ENCODE measurements at regions not wholly inside any gene's neighbourhood (a gene's known extent, or its start where the extent isn't known, plus 50 kb on each side); places are given as distances from the start of the nearest gene placed in this dataset.

DNA sequence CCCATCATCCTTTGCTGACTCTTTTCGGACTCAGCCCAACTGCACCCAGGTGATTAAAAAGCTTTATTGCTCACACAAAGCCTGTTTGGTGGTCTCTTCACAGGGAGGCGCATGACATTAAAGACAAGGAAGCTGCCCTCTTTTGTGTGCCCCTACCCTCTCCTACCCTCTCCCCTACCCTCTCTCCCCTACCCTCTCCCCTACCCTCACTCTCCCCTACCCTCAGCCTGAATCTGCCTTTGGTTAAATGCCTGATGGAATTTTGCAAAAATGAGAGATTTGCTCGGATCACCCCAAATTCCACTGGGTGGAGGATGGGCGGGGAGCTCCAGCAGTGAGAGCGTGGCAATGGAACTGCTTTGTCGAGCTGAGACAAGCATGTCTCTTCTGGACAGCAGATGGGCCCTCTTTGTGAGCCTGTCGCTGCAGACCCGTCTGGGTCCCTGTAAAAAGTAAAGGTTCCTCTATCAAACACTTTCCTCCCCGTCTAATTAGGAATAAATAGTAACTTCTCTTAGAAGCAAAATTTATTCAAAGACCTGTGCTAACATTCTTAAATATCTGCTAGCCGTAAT lies 76.4 kb upstream of the MLN start:
- Histone ChIP-seq H3K4me3 (ENCODE audit: low read depth, low read length) (no peak overlapping the region), H3K4me1 (ENCODE audit: control insufficient read depth, insufficient read depth, low read length, unreplicated experiment) (peaks cover 5% of the 10 kb centered on the region), H2AFZ (ENCODE audit: low read length, unreplicated experiment) (no peak overlapping the region), H3K27me3 (ENCODE audit: insufficient read depth, low read length) (peaks cover 33% of the 10 kb centered on the region), H3K79me2 (ENCODE audit: control insufficient read depth, insufficient read depth, low read length, unreplicated experiment) (no peaks in the 10 kb centered on the region), H3K27ac (ENCODE audit: low read depth, low read length) (no peak overlapping the region), H3K36me3 (ENCODE audit: insufficient read depth, low read length) (no peaks in the 10 kb centered on the region)

DNA sequence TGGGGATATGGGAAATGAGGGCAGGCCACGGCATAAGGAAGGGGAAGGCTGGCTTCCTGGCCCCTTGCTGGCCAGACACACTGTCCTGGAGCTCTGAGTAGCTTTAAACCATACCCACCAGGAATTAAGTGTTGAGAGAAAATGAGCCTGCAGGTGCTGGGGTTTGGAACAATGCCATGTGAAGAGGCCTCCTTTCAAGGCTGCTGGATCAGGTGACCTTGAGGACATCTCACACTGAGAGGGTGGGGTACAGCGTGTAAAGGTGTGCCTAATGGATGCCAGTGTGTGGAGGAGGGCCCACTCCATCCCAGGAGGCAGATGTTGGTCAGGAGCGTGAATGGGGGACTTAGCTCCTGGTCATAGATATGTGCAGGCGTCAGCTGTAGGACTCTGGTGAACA lies 74.8 kb upstream of the MLN start:
- Histone ChIP-seq H2AFZ (ENCODE audit: low read length, unreplicated experiment) (no peak overlapping the region), H3K4me1 (ENCODE audit: control insufficient read depth, insufficient read depth, low read length, unreplicated experiment) (no peaks in the 10 kb centered on the region), H3K4me3 (ENCODE audit: low read depth, low read length) (no peak overlapping the region), H3K79me2 (ENCODE audit: control insufficient read depth, insufficient read depth, low read length, unreplicated experiment) (no peaks in the 10 kb centered on the region), H3K27ac (ENCODE audit: low read depth, low read length) (no peak overlapping the region), H3K36me3 (ENCODE audit: insufficient read depth, low read length) (no peaks in the 10 kb centered on the region), H3K27me3 (ENCODE audit: insufficient read depth, low read length) (peaks cover 40% of the 10 kb centered on the region)

- Histone ChIP-seq H3K79me2 (ENCODE audit: control insufficient read depth, insufficient read depth, low read length, unreplicated experiment) (no peaks in the 10 kb centered on the region), H3K4me1 (ENCODE audit: control insufficient read depth, insufficient read depth, low read length, unreplicated experiment) (no peaks in the 10 kb centered on the region), H3K36me3 (ENCODE audit: insufficient read depth, low read length) (no peaks in the 10 kb centered on the region), H3K4me3 (ENCODE audit: low read depth, low read length) (no peak overlapping the region), H3K27ac (ENCODE audit: low read depth, low read length) (no peak overlapping the region), H3K27me3 (ENCODE audit: insufficient read depth, low read length) (peaks cover 36% of the 10 kb centered on the region), H2AFZ (ENCODE audit: low read length, unreplicated experiment) (no peak overlapping the region)
Measured at GRCh38 chr6:33877982-33878535, 74.3 kb upstream of the MLN start.

- Histone ChIP-seq H3K4me1 (ENCODE audit: control insufficient read depth, insufficient read depth, low read length, unreplicated experiment) (no peaks in the 10 kb centered on the region), H3K79me2 (ENCODE audit: control insufficient read depth, insufficient read depth, low read length, unreplicated experiment) (no peaks in the 10 kb centered on the region), H3K27me3 (ENCODE audit: insufficient read depth, low read length) (peaks cover 22% of the 10 kb centered on the region), H3K36me3 (ENCODE audit: insufficient read depth, low read length) (no peaks in the 10 kb centered on the region), H3K27ac (ENCODE audit: low read depth, low read length) (no peak overlapping the region), H3K4me3 (ENCODE audit: low read depth, low read length) (no peak overlapping the region), H2AFZ (ENCODE audit: low read length, unreplicated experiment) (no peak overlapping the region)
Measured at GRCh38 chr6:33875696-33876095, 71.9 kb upstream of the MLN start.

DNA sequence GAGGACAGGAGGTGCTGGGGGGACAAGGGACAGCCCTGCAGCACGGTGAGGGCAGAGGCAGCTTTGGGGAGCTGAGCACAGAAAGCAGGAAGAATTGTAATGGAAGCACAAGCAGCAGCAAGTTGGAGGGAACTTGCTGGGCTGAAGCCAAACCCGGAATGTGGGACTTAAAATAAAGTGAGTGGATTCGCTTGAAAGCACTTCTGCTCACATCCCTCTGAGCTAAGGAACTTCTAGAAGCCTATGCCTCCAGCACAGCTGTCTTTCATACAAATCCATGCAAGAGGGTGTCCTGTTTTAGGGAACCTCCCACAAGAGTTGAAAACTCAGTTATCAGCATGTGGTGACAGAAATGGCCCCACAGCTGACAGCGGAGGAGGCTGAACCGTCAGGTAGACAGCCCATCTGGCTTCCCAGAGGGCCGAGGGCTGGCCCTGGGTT lies 71.4 kb upstream of the MLN start:
- no peak overlapping the region for H2AFZ ChIP-seq (ENCODE audit: low read length, unreplicated experiment)
- H3K36me3 ChIP-seq (ENCODE audit: insufficient read depth, low read length) = no peaks in the 10 kb centered on the region
- H3K27me3 ChIP-seq (ENCODE audit: insufficient read depth, low read length) = peaks cover 22% of the 10 kb centered on the region
- H3K4me1 ChIP-seq (ENCODE audit: control insufficient read depth, insufficient read depth, low read length, unreplicated experiment) = no peaks in the 10 kb centered on the region
- no peak overlapping the region for H3K27ac ChIP-seq (ENCODE audit: low read depth, low read length)
- H3K4me3 ChIP-seq (ENCODE audit: low read depth, low read length) = no peak overlapping the region
- H3K79me2 ChIP-seq (ENCODE audit: control insufficient read depth, insufficient read depth, low read length, unreplicated experiment) = no peaks in the 10 kb centered on the region

GRCh38 chr6:33874136-33874760 lies 70.4 kb upstream of the MLN start:
- Histone ChIP-seq H3K36me3 (ENCODE audit: insufficient read depth, low read length) (no peaks in the 10 kb centered on the region), H3K4me3 (ENCODE audit: low read depth, low read length) (no peak overlapping the region), H3K79me2 (ENCODE audit: control insufficient read depth, insufficient read depth, low read length, unreplicated experiment) (no peaks in the 10 kb centered on the region), H3K27me3 (ENCODE audit: insufficient read depth, low read length) (peaks cover 25% of the 10 kb centered on the region), H3K27ac (ENCODE audit: low read depth, low read length) (no peak overlapping the region), H3K4me1 (ENCODE audit: control insufficient read depth, insufficient read depth, low read length, unreplicated experiment) (no peaks in the 10 kb centered on the region), H2AFZ (ENCODE audit: low read length, unreplicated experiment) (no peak overlapping the region)

DNA sequence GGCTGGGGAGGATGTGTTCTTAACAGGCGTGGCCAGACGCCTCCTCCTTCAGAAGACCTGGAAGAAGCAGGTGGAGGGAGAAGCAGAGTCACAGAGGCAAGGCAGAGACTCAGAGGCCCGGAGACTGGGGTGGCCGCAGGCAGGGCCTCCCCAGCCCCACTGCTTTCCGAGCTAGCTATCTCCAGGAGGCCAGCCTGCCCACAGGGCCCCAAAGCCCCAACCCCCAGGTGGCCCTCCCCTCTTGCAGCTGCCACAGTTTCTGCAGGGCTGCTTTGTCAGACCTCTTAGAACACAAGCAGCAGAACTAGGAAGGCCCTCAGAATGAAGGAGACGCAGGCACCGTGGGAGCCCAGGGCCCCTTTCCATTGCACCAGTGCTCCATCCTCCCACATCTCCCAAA lies 69.0 kb upstream of the MLN start:
- Histone ChIP-seq H3K79me2 (ENCODE audit: control insufficient read depth, insufficient read depth, low read length, unreplicated experiment) (no peaks in the 10 kb centered on the region), H3K36me3 (ENCODE audit: insufficient read depth, low read length) (no peaks in the 10 kb centered on the region), H2AFZ (ENCODE audit: low read length, unreplicated experiment) (no peak overlapping the region), H3K27ac (ENCODE audit: low read depth, low read length) (no peak overlapping the region), H3K4me1 (ENCODE audit: control insufficient read depth, insufficient read depth, low read length, unreplicated experiment) (no peaks in the 10 kb centered on the region), H3K27me3 (ENCODE audit: insufficient read depth, low read length) (peaks cover 22% of the 10 kb centered on the region), H3K4me3 (ENCODE audit: low read depth, low read length) (no peak overlapping the region)

- peaks cover 20% of the 10 kb centered on the region; the same call in 1 of the 2 replicates for H3K27me3 ChIP-seq (ENCODE audit: insufficient read depth, low read length)
- H2AFZ ChIP-seq (ENCODE audit: low read length, unreplicated experiment) = no peak overlapping the region
- no peaks in the 10 kb centered on the region for H3K36me3 ChIP-seq (ENCODE audit: insufficient read depth, low read length)
- H3K4me3 ChIP-seq (ENCODE audit: low read depth, low read length) = no peak overlapping the region
- H3K4me1 ChIP-seq (ENCODE audit: control insufficient read depth, insufficient read depth, low read length, unreplicated experiment) = no peaks in the 10 kb centered on the region
- no peaks in the 10 kb centered on the region for H3K79me2 ChIP-seq (ENCODE audit: control insufficient read depth, insufficient read depth, low read length, unreplicated experiment)
- no peak overlapping the region for H3K27ac ChIP-seq (ENCODE audit: low read depth, low read length)
Measured at GRCh38 chr6:33869826-33870423, 66.1 kb upstream of the MLN start.

- Histone ChIP-seq H3K4me1 (ENCODE audit: control insufficient read depth, insufficient read depth, low read length, unreplicated experiment) (no peaks in the 10 kb centered on the region), H2AFZ (ENCODE audit: low read length, unreplicated experiment) (no peak overlapping the region), H3K27me3 (ENCODE audit: insufficient read depth, low read length) (peaks cover 23% of the 10 kb centered on the region; the same call in 1 of the 2 replicates), H3K27ac (ENCODE audit: low read depth, low read length) (no peak overlapping the region), H3K79me2 (ENCODE audit: control insufficient read depth, insufficient read depth, low read length, unreplicated experiment) (no peaks in the 10 kb centered on the region), H3K36me3 (ENCODE audit: insufficient read depth, low read length) (no peaks in the 10 kb centered on the region), H3K4me3 (ENCODE audit: low read depth, low read length) (no peak overlapping the region)
Measured at GRCh38 chr6:33869121-33869520, 65.3 kb upstream of the MLN start.

- H3K4me3 ChIP-seq (ENCODE audit: low read depth, low read length) = no peak overlapping the region
- peaks cover 19% of the 10 kb centered on the region; the same call in 1 of the 2 replicates for H3K27me3 ChIP-seq (ENCODE audit: insufficient read depth, low read length)
Measured at GRCh38 chr6:33868141-33868540, 64.3 kb upstream of the MLN start.

More at GRCh38 chr6:33868141-33868540, 64.3 kb upstream of the MLN start:
- Histone ChIP-seq H3K79me2 (ENCODE audit: control insufficient read depth, insufficient read depth, low read length, unreplicated experiment) (no peaks in the 10 kb centered on the region), H2AFZ (ENCODE audit: low read length, unreplicated experiment) (no peak overlapping the region), H3K4me1 (ENCODE audit: control insufficient read depth, insufficient read depth, low read length, unreplicated experiment) (no peaks in the 10 kb centered on the region), H3K36me3 (ENCODE audit: insufficient read depth, low read length) (no peaks in the 10 kb centered on the region), H3K27ac (ENCODE audit: low read depth, low read length) (no peak overlapping the region)

Data from ACC112 (cell line).